ENCODE measurements at regions not wholly inside any gene's neighbourhood (a gene's known extent, or its start where the extent isn't known, plus 50 kb on each side); places are given as distances from the start of the nearest gene placed in this dataset.
A peak's percentile ranks its signal among the peaks of the same experiment; 100 is the strongest.

DNA sequence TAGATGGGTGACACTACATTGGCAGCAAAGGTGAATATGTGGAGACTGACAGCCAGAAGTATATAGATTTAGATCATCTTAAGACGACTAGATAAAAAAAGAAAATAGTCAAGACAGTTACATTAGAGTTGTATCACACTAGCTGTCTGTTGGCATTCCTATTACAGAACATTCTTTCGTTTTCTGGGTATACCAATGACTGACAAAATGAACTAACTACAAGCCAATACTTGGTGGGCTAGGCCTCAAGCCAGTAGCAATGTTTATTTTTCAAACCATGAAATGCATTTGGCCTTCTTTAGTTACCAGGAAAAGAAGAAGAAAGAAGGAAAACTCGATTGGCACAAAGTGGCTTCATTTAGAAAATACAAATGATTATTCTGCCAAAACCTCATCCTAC is 944.9 kb upstream of the ZEB2 start:
- Histone ChIP-seq H3K36me3 (ENCODE audit: insufficient read depth, low read length) (no peaks in the 10 kb centered on the region), H3K27me3 (ENCODE audit: insufficient read depth, low read length) (no peaks in the 10 kb centered on the region), H3K27ac (ENCODE audit: low read depth, low read length) (no peak overlapping the region), H3K9ac (ENCODE audit: low read length) (no peak overlapping the region), H2AFZ (ENCODE audit: low read depth, low read length) (peak overlapping the region; percentile 13), H3K79me2 (ENCODE audit: insufficient read depth, low read length) (no peaks in the 10 kb centered on the region), H4K20me1 (ENCODE audit: insufficient read depth, low read length) (no peaks in the 10 kb centered on the region), H3K9me3 (ENCODE audit: insufficient read depth, low read depth, low read length) (no peaks in the 10 kb centered on the region), H3K4me2 (ENCODE audit: low read length) (no peak overlapping the region), H3K4me3 (ENCODE audit: insufficient read depth, low read depth, low read length) (no peak overlapping the region), H3K4me1 (ENCODE audit: insufficient read depth, low read length) (no peaks in the 10 kb centered on the region)
- no peak overlapping the region for H3K27ac Mint-ChIP-seq (ENCODE audit: unreplicated experiment)
- no peak for FAIRE-seq
- no peak for TF ChIP-seq EZH2 (IDR thresholded peaks at IDR 0.05; ENCODE audit: insufficient read depth, low read length)
- TF ChIP-seq, protein P1, sequence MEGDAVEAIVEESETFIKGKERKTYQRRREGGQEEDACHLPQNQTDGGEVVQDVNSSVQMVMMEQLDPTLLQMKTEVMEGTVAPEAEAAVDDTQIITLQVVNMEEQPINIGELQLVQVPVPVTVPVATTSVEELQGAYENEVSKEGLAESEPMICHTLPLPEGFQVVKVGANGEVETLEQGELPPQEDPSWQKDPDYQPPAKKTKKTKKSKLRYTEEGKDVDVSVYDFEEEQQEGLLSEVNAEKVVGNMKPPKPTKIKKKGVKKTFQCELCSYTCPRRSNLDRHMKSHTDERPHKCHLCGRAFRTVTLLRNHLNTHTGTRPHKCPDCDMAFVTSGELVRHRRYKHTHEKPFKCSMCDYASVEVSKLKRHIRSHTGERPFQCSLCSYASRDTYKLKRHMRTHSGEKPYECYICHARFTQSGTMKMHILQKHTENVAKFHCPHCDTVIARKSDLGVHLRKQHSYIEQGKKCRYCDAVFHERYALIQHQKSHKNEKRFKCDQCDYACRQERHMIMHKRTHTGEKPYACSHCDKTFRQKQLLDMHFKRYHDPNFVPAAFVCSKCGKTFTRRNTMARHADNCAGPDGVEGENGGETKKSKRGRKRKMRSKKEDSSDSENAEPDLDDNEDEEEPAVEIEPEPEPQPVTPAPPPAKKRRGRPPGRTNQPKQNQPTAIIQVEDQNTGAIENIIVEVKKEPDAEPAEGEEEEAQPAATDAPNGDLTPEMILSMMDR (IDR thresholded peaks at IDR 0.05; ENCODE audit: insufficient read depth, low read depth, low read length), result no peak
- H3K4me3 Mint-ChIP-seq (ENCODE audit: unreplicated experiment), result no peak overlapping the region
- H3K4me1 Mint-ChIP-seq (ENCODE audit: low read depth, unreplicated experiment), result peaks cover 4% of the 10 kb centered on the region
- DNase-seq (ENCODE audit: low read depth), result peak; percentile 10
- H3K9me3 Mint-ChIP-seq (ENCODE audit: unreplicated experiment), result no peaks in the 10 kb centered on the region
- H3K36me3 Mint-ChIP-seq (ENCODE audit: low read depth, unreplicated experiment), result no peaks in the 10 kb centered on the region
- no peaks in the 10 kb centered on the region for H3K27me3 Mint-ChIP-seq (ENCODE audit: low read depth, unreplicated experiment)

DNA sequence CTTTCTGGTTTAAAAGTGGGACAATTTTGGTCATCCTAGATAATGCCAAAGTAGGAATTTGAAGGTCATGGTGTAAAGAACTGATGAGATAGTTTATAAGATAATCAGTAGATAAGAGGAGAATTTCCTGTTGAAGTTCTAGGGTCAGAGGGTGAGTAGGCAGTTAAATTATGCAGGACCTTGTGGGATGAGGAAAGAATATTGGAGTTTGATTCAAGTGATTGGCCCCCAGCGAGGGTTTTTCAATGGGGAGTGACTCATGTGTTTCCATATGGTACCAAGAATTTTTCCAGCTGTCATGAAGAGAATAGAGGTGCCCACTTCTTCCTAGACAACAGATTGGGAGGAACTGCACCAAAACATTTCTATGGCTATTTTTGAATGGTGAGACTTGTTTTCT is 940.2 kb upstream of the ZEB2 start:
- Histone ChIP-seq H3K4me2 (ENCODE audit: low read length) (no peak overlapping the region), H3K36me3 (ENCODE audit: insufficient read depth, low read length) (no peaks in the 10 kb centered on the region), H3K79me2 (ENCODE audit: insufficient read depth, low read length) (no peaks in the 10 kb centered on the region), H3K27me3 (ENCODE audit: insufficient read depth, low read length) (no peaks in the 10 kb centered on the region), H4K20me1 (ENCODE audit: insufficient read depth, low read length) (no peaks in the 10 kb centered on the region), H2AFZ (ENCODE audit: low read depth, low read length) (no peak overlapping the region), H3K4me3 (ENCODE audit: insufficient read depth, low read depth, low read length) (no peak overlapping the region), H3K27ac (ENCODE audit: low read depth, low read length) (no peak overlapping the region), H3K4me1 (ENCODE audit: insufficient read depth, low read length) (no peaks in the 10 kb centered on the region), H3K9ac (ENCODE audit: low read length) (no peak overlapping the region), H3K9me3 (ENCODE audit: insufficient read depth, low read depth, low read length) (no peaks in the 10 kb centered on the region)
- no peaks in the 10 kb centered on the region for H3K27me3 Mint-ChIP-seq (ENCODE audit: low read depth, unreplicated experiment)
- TF ChIP-seq, protein P1 (IDR thresholded peaks at IDR 0.05; ENCODE audit: insufficient read depth, low read depth, low read length), result no peak
- TF ChIP-seq EZH2 (IDR thresholded peaks at IDR 0.05; ENCODE audit: insufficient read depth, low read length), result no peak
- DNase-seq (ENCODE audit: low read depth) (peak; percentile 18), FAIRE-seq (no peak)
- no peaks in the 10 kb centered on the region for H3K9me3 Mint-ChIP-seq (ENCODE audit: unreplicated experiment)
- no peak overlapping the region for H3K4me3 Mint-ChIP-seq (ENCODE audit: unreplicated experiment)
- no peaks in the 10 kb centered on the region for H3K36me3 Mint-ChIP-seq (ENCODE audit: low read depth, unreplicated experiment)
- H3K4me1 Mint-ChIP-seq (ENCODE audit: low read depth, unreplicated experiment), result peaks cover 6% of the 10 kb centered on the region
- H3K27ac Mint-ChIP-seq (ENCODE audit: unreplicated experiment), result no peak overlapping the region

- no peak for TF ChIP-seq EZH2 (IDR thresholded peaks at IDR 0.05; ENCODE audit: insufficient read depth, low read length)
- TF ChIP-seq, protein P1 (IDR thresholded peaks at IDR 0.05; ENCODE audit: insufficient read depth, low read depth, low read length), result no peak
- H3K9me3 ChIP-seq (ENCODE audit: insufficient read depth, low read depth, low read length), result no peaks in the 10 kb centered on the region
- H3K9ac ChIP-seq (ENCODE audit: low read length), result no peak overlapping the region
- H3K4me1 Mint-ChIP-seq (ENCODE audit: low read depth, unreplicated experiment), result no peaks in the 10 kb centered on the region
- H2AFZ ChIP-seq (ENCODE audit: low read depth, low read length), result no peak overlapping the region
- FAIRE-seq (no peak), DNase-seq (ENCODE audit: low read depth) (no peak)
- H3K27me3 Mint-ChIP-seq (ENCODE audit: low read depth, unreplicated experiment), result no peaks in the 10 kb centered on the region
- H3K36me3 ChIP-seq (ENCODE audit: insufficient read depth, low read length), result no peaks in the 10 kb centered on the region
- no peak overlapping the region for H3K4me3 ChIP-seq (ENCODE audit: insufficient read depth, low read depth, low read length)
- H4K20me1 ChIP-seq (ENCODE audit: insufficient read depth, low read length), result no peaks in the 10 kb centered on the region
- no peaks in the 10 kb centered on the region for H3K36me3 Mint-ChIP-seq (ENCODE audit: low read depth, unreplicated experiment)
- H3K4me2 ChIP-seq (ENCODE audit: low read length), result no peak overlapping the region
- no peak overlapping the region for H3K4me3 Mint-ChIP-seq (ENCODE audit: unreplicated experiment)
- no peak overlapping the region for H3K27ac ChIP-seq (ENCODE audit: low read depth, low read length)
- H3K27ac Mint-ChIP-seq (ENCODE audit: unreplicated experiment), result no peak overlapping the region
- H3K9me3 Mint-ChIP-seq (ENCODE audit: unreplicated experiment), result no peaks in the 10 kb centered on the region
- H3K79me2 ChIP-seq (ENCODE audit: insufficient read depth, low read length), result no peaks in the 10 kb centered on the region
- no peaks in the 10 kb centered on the region for H3K4me1 ChIP-seq (ENCODE audit: insufficient read depth, low read length)
- no peaks in the 10 kb centered on the region for H3K27me3 ChIP-seq (ENCODE audit: insufficient read depth, low read length)
Measured at GRCh38 chr2:145431181-145431951, 911.4 kb upstream of the ZEB2 start.

Measured in astrocyte (in vitro differentiated cells and primary cell).